CD8-positive, alpha-beta memory T cell (primary cell): ENCODE measurements at regions not wholly inside any gene's neighbourhood (a gene's known extent, or its start where the extent isn't known, plus 50 kb on each side); places are given as distances from the start of the nearest gene placed in this dataset.

Experiments
- CTCF ChIA-PET: fragments of 350-600 bp; sonication (Branson Sonifier 250); formaldehyde crosslinking; loops from one replicate; lab custom pipeline; 2021; ENCODE audit warnings: antibody characterized with exemption; lab: Charles Lee
- POLR2A ChIA-PET: fragments of 350-600 bp; sonication (Branson Sonifier 250); formaldehyde crosslinking; loops from one replicate; lab custom pipeline; 2021; ENCODE audit warnings: antibody characterized with exemption; lab: Charles Lee
- DNase-seq, 5 donors: peaks; one replicate each; pipeline versions ENCODE4 v3.0.0 to v3.0.0-alpha.2; 2020 to 2022; ENCODE audit warnings: mixed read lengths in 1 of 5
- H3K27ac ChIP-seq: one replicate; pipeline ENCODE4 v1.7.0; 2013; ENCODE audit warnings: low read depth, mild to moderate bottlenecking, low read length, moderate library complexity
- H3K27me3 ChIP-seq: 2 replicates; pipeline ENCODE4 v1.7.0; 2013; ENCODE audit warnings: low read length, mild to moderate bottlenecking; ENCODE audit not compliant: insufficient read depth, poor library complexity, severe bottlenecking
- H3K36me3 ChIP-seq: 2 replicates; pipeline ENCODE4 v1.7.0; 2013; ENCODE audit warnings: mild to moderate bottlenecking, low read length, moderate library complexity; ENCODE audit not compliant: insufficient read depth
- H3K4me1 ChIP-seq: 2 replicates; pipeline ENCODE4 v1.7.0; 2013; ENCODE audit warnings: mild to moderate bottlenecking, low read length, moderate library complexity; ENCODE audit not compliant: insufficient read depth
- H3K4me3 ChIP-seq: 2 replicates; pipeline ENCODE4 v1.7.0; 2013; ENCODE audit warnings: mild to moderate bottlenecking, low read length
- H3K9me3 ChIP-seq: 2 replicates; pipeline ENCODE4 v1.7.0; 2013; ENCODE audit warnings: mild to moderate bottlenecking, low read length
- H3K27ac Mint-ChIP-seq, 8 donors: one replicate each; pipeline ENCODE4 v1.8.0; 2020 to 2021; ENCODE audit warnings: mixed read lengths in 8 of 8, mild to moderate bottlenecking in 6 of 8, inconsistent platforms in 3 of 8, moderate library complexity in 3 of 8
- H3K27me3 Mint-ChIP-seq, 2 donors: one replicate each; pipeline ENCODE4 v1.8.0; 2020 to 2021; ENCODE audit warnings: mixed read lengths in 2 of 2, mild to moderate bottlenecking in 1 of 2, moderate library complexity in 1 of 2
- H3K36me3 Mint-ChIP-seq, 3 donors: one replicate each; pipeline ENCODE4 v1.8.0; 2020 to 2021; ENCODE audit warnings: mixed read lengths in 3 of 3, inconsistent platforms in 1 of 3, mild to moderate bottlenecking in 1 of 3
- H3K4me1 Mint-ChIP-seq, 3 donors: one replicate each; pipeline ENCODE4 v1.8.0; 2020 to 2021; ENCODE audit warnings: mixed read lengths in 3 of 3, inconsistent platforms in 1 of 3, mild to moderate bottlenecking in 1 of 3
- H3K4me3 Mint-ChIP-seq, 7 donors: one replicate each; pipeline ENCODE4 v1.8.0; 2020 to 2021; ENCODE audit warnings: mixed read lengths in 7 of 7, mild to moderate bottlenecking in 6 of 7, moderate library complexity in 4 of 7, inconsistent platforms in 2 of 7
- H3K9me3 Mint-ChIP-seq, 5 donors: one replicate each; pipeline ENCODE4 v1.8.0; 2020 to 2022; ENCODE audit warnings: mixed read lengths in 5 of 5, mild to moderate bottlenecking in 3 of 5, moderate library complexity in 2 of 5, inconsistent platforms in 1 of 5

DNA sequence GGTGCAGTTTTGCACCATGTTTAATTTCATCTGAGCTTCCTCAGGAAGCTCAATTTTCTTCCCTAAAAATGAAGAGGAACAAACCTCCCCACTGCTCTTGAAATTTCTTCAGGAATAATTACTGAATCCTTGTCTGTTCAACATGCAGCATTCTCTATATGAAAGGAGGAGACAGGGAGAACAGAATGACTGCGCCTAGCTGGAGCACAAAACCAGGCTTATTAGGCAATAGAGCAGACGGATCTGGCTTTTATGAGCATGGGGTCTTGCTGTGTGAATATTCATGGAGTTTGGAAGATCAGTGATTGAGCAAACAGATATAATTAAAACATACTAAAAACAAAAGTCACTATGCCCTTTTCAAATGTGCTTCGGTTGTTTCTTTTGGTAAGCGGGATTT lies 148.1 kb downstream of the SUDS3 start:
- Mint-ChIP-seq H3K27me3 (peaks cover 3 to 10% of the 10 kb centered on the region in 2 donors), H3K9me3 (no peaks in the 10 kb centered on the region), H3K4me3 (no peak overlapping the region), H3K27ac (no peak overlapping the region), H3K4me1 (no peaks in the 10 kb centered on the region), H3K36me3 (no peaks in the 10 kb centered on the region)
- no peak overlapping the region for H3K4me3 ChIP-seq
- H3K27ac ChIP-seq: no peak overlapping the region
- no peaks in the 10 kb centered on the region for H3K9me3 ChIP-seq
- H3K4me1 ChIP-seq: no peaks in the 10 kb centered on the region
- no peaks in the 10 kb centered on the region for H3K27me3 ChIP-seq
- POLR2A ChIA-PET: no interaction called here
- CTCF ChIA-PET: no interaction called here
- H3K36me3 ChIP-seq: no peaks in the 10 kb centered on the region
- DNase-seq: no peak

DNA sequence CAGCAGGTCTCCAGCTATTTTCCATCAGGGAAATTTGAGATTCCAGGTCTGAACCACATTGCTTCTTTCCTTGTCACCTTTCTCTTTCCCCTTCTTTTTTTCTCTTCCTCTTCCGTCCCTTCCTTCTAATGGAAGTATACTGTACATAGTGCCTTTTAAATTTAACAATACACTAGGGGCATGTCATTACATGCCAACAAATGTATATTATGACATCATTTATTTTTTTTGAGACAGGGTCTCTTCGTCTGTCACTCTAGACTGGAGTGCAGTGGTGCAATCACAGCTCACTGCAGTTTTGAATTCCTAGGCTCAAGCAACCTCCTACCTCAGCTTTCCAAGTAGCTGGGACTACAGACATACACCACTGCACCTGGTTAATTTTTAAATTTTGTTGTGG lies 148.9 kb downstream of the SUDS3 start:
- DNase-seq: no peak
- Histone ChIP-seq H3K27me3 (no peaks in the 10 kb centered on the region), H3K9me3 (no peaks in the 10 kb centered on the region), H3K4me1 (no peaks in the 10 kb centered on the region), H3K4me3 (no peak overlapping the region), H3K36me3 (no peaks in the 10 kb centered on the region), H3K27ac (no peak overlapping the region)
- POLR2A ChIA-PET: no interaction called here
- CTCF ChIA-PET: no interaction called here
- no peaks in the 10 kb centered on the region for H3K36me3 Mint-ChIP-seq
- H3K4me3 Mint-ChIP-seq: no peak overlapping the region
- peaks cover 3 to 8% of the 10 kb centered on the region in 2 donors for H3K27me3 Mint-ChIP-seq
- H3K27ac Mint-ChIP-seq: no peak overlapping the region
- peaks cover 0 to 3% (median 1%) of the 10 kb centered on the region in 5 donors for H3K9me3 Mint-ChIP-seq
- no peaks in the 10 kb centered on the region for H3K4me1 Mint-ChIP-seq

- CTCF ChIA-PET: no interaction called here
- Histone ChIP-seq H3K9me3 (no peaks in the 10 kb centered on the region), H3K36me3 (no peaks in the 10 kb centered on the region), H3K27me3 (no peaks in the 10 kb centered on the region), H3K27ac (no peak overlapping the region), H3K4me3 (no peak overlapping the region), H3K4me1 (no peaks in the 10 kb centered on the region)
- Mint-ChIP-seq H3K4me3 (no peak overlapping the region), H3K36me3 (no peaks in the 10 kb centered on the region), H3K4me1 (no peaks in the 10 kb centered on the region), H3K27ac (no peak overlapping the region), H3K9me3 (peaks cover 0 to 6% (median 2%) of the 10 kb centered on the region in 5 donors), H3K27me3 (peaks cover 4 to 6% of the 10 kb centered on the region in 2 donors)
- DNase-seq: no peak
- POLR2A ChIA-PET: no interaction called here
These were observed 150.1 kb downstream of the SUDS3 start for GRCh38 chr12:118526255-118527095.

- Histone ChIP-seq H3K4me3 (no peak overlapping the region), H3K9me3 (no peaks in the 10 kb centered on the region), H3K27me3 (no peaks in the 10 kb centered on the region), H3K36me3 (no peaks in the 10 kb centered on the region), H3K27ac (no peak overlapping the region), H3K4me1 (no peaks in the 10 kb centered on the region)
- Mint-ChIP-seq H3K4me1 (no peaks in the 10 kb centered on the region), H3K27me3 (peaks cover 4 to 6% of the 10 kb centered on the region in 2 donors), H3K36me3 (no peaks in the 10 kb centered on the region), H3K27ac (no peak overlapping the region), H3K4me3 (no peak overlapping the region), H3K9me3 (peaks cover 0 to 6% (median 2%) of the 10 kb centered on the region in 5 donors)
- ChIA-PET CTCF (no interaction called here), POLR2A (no interaction called here)
- no peak for DNase-seq
These were observed 151.0 kb downstream of the SUDS3 start for GRCh38 chr12:118527310-118527709.

DNA sequence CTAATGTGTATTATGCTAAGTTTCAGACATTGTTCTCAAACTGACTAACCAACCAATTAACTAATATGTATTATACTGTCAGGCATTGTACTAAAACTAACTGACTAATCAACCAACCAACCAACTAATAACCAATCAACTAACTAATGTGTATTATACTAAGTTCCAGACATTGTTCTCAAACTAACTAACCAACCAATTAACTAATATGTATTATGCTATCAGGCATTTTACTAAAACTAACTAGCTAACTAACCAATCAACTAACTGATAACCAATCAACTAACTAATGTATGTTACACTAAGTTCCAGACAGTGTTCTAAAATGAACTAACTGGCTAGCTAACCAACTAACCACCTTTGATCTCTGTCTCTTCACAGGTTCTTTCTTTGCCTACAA lies 152.3 kb downstream of the SUDS3 start:
- no peak overlapping the region for H3K4me3 ChIP-seq
- CTCF ChIA-PET: no interaction called here
- H3K27me3 Mint-ChIP-seq: peaks cover 4 to 6% of the 10 kb centered on the region in 2 donors
- no peaks in the 10 kb centered on the region for H3K9me3 ChIP-seq
- peaks cover 0 to 6% (median 2%) of the 10 kb centered on the region in 5 donors for H3K9me3 Mint-ChIP-seq
- no peaks in the 10 kb centered on the region for H3K27me3 ChIP-seq
- no peaks in the 10 kb centered on the region for H3K4me1 Mint-ChIP-seq
- DNase-seq: no peak
- POLR2A ChIA-PET: no interaction called here
- H3K36me3 ChIP-seq: no peaks in the 10 kb centered on the region
- H3K4me1 ChIP-seq: no peaks in the 10 kb centered on the region
- H3K36me3 Mint-ChIP-seq: no peaks in the 10 kb centered on the region
- no peak overlapping the region for H3K4me3 Mint-ChIP-seq
- no peak overlapping the region for H3K27ac Mint-ChIP-seq
- H3K27ac ChIP-seq: no peak overlapping the region

- no peaks in the 10 kb centered on the region for H3K27me3 ChIP-seq
- Mint-ChIP-seq H3K4me1 (no peaks in the 10 kb centered on the region), H3K27me3 (peaks cover 6 to 7% of the 10 kb centered on the region in 2 donors), H3K27ac (no peak overlapping the region), H3K36me3 (no peaks in the 10 kb centered on the region), H3K9me3 (peaks cover 0 to 7% (median 2%) of the 10 kb centered on the region in 5 donors), H3K4me3 (no peak overlapping the region)
- H3K9me3 ChIP-seq: no peaks in the 10 kb centered on the region
- no peaks in the 10 kb centered on the region for H3K4me1 ChIP-seq
- H3K27ac ChIP-seq: no peak overlapping the region
- POLR2A ChIA-PET: no interaction called here
- DNase-seq: no peak
- no peaks in the 10 kb centered on the region for H3K36me3 ChIP-seq
- CTCF ChIA-PET: no interaction called here
- H3K4me3 ChIP-seq: no peak overlapping the region
These were observed 157.6 kb downstream of the SUDS3 start for GRCh38 chr12:118534003-118534402.

DNA sequence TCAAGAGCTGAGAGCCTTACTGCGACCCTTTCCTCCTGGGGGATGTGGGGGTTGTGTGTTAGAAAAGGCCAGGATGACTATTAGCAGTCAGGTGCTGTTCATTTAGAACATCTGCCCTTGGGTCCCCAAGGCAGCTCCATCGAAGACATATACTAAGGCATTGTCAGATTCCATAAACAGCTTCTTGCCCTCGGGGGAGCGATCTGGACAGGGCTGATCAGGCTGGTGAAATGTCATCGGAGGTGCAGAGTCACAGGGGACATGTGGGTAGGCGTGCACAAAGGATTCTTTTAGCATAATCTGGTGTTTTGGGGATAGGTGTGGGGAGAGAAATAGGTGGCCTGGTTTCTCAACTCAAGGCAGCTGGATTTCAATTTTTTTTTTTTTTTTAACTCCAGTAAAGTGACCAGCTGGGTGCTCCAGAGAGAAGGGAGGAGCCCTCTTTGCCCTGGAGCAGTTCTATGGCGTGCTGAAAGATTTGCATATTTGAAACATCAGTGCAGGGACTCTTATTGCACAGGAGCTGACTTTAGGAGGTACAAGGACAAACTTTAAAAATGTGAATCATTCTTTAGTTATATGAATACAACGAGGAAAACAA lies 160.1 kb downstream of the SUDS3 start:
- peaks cover 0 to 2% (median 0%) of the 10 kb centered on the region in 5 donors for H3K9me3 Mint-ChIP-seq
- H3K4me1 ChIP-seq: no peaks in the 10 kb centered on the region
- H3K4me3 Mint-ChIP-seq: no peak overlapping the region
- H3K36me3 Mint-ChIP-seq: no peaks in the 10 kb centered on the region
- no peaks in the 10 kb centered on the region for H3K36me3 ChIP-seq
- no peak overlapping the region for H3K27ac Mint-ChIP-seq
- H3K27ac ChIP-seq: no peak overlapping the region
- H3K27me3 Mint-ChIP-seq: peaks cover 4 to 7% of the 10 kb centered on the region in 2 donors
- H3K9me3 ChIP-seq: no peaks in the 10 kb centered on the region
- no peaks in the 10 kb centered on the region for H3K27me3 ChIP-seq
- H3K4me3 ChIP-seq: no peak overlapping the region
- ChIA-PET POLR2A (no interaction called here), CTCF (no interaction called here)
- DNase-seq: no peak
- no peaks in the 10 kb centered on the region for H3K4me1 Mint-ChIP-seq

DNA sequence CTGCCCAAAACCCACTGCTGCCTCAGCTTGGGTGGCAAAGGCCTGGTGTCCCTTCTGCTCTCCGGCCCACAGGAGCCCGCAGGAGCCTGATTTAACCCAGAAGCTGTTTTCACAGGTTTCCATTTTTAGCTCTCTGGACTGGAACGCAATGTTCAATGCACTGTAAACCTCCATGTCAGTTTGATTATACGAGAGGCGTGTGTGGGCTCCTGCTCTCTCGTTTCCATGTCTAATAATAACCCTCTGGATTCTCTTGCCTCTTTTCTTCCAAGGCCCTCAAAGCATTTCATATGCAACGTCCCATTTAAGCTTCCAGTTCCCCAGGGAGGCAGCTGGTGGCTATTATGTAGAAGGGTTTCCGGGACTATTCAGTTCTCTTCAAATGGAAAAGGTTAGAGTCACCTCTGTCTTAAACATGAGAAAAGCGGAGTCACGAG lies 161.1 kb downstream of the SUDS3 start:
- Histone ChIP-seq H3K36me3 (no peaks in the 10 kb centered on the region), H3K27ac (no peak overlapping the region), H3K27me3 (no peaks in the 10 kb centered on the region), H3K4me1 (no peaks in the 10 kb centered on the region), H3K4me3 (no peak overlapping the region), H3K9me3 (no peaks in the 10 kb centered on the region)
- CTCF ChIA-PET: no interaction called here
- POLR2A ChIA-PET: no interaction called here
- Mint-ChIP-seq H3K27ac (no peak overlapping the region), H3K4me1 (no peaks in the 10 kb centered on the region), H3K27me3 (peaks cover 4 to 7% of the 10 kb centered on the region in 2 donors), H3K4me3 (no peak overlapping the region), H3K9me3 (peaks cover 0 to 2% (median 2%) of the 10 kb centered on the region in 5 donors), H3K36me3 (no peaks in the 10 kb centered on the region)
- no peak for DNase-seq
